T-helper 1 cell (primary cell): ENCODE measurements at regions not wholly inside any gene's neighbourhood (a gene's known extent, or its start where the extent isn't known, plus 50 kb on each side); places are given as distances from the start of the nearest gene placed in this dataset.
"Not testable (repeated sequence)": the region's sequence is repeated elsewhere in the genome, so short reads cannot be mapped to it uniquely, and the experiment has no call there.

Experiments used
- DNase-seq, 5 donors: peaks; one replicate each; pipeline ENCODE4 v3.0.0-alpha.2; 2012 to 2020

DNA sequence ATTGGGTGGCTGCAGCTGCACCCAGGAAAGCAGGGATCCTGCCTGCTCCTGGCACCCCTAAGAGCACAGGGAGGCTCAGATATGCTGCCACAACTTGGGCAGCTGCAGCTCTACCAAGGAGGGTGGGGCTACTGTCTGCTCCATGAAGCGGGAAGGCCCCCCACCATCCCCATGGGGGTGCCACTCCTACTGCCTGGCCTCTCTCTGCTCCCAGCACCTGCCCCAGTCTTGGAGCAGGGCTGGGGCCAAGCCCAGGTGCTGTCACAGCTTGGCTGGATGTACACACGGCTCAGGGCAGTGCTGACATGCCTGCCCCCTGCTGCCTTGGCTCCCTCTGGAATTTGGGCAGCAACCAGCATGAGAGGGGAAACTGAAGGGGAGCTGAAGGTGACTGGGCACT lies 214.7 kb upstream of the PLPPR1 start:
- DNase-seq: no peak

DNA sequence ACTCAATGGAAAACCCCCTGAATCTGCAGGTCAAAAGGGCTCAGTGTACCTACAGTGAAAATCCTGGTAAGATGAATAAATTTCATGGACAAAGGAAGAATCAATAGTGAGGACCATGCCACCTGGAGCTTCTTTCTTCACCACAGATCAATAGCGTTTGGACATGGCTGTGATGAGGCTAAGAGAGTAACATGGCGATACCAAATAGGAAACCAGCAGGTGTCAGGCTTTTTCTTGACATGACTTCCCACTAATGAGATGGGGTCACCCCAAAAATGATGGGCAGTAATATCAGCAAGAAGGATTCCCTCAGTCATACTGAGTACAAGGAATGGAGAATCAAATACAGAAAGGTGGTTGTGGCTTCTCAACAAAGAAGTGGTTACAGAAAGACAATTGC lies 208.5 kb upstream of the PLPPR1 start:
- DNase-seq: no peak

DNA sequence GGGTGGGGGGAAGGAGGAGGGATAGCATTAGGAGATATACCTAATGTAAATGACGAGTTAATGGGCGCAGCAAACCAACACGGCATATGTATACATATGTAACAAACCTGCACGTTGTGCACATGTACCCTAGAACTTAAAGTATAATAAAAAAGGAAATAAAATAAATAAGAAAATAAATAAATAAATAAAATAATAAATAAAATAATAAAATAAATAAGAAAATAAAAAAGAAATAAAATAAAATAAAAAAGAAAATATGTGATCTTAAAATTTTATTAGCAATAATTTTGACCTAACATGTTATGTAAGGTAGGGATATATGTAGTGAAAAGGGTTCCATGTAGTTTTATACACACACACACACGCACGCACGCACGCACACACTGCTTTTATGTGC lies 195.5 kb upstream of the PLPPR1 start:
- DNase-seq: not testable (repeated sequence)

DNA sequence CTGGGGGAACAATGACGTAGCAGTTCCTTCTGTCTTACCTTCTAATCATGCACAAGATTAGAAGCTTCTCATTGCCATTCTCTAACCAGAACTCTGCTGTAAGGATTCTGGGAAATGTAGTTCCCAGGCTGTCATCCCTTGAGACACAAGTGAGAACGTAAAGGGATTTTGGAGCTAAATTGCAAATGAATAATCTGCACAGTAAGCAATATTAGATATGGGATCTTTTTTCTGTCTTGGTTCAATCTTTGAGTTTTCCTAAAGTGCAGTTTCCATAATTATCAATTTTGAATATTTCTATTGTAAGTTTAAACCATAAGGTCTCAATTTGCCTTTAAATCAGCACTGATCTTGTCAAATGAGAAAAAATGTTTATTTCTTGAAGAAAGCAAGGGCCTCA lies 189.7 kb upstream of the PLPPR1 start:
- DNase-seq: no peak

DNA sequence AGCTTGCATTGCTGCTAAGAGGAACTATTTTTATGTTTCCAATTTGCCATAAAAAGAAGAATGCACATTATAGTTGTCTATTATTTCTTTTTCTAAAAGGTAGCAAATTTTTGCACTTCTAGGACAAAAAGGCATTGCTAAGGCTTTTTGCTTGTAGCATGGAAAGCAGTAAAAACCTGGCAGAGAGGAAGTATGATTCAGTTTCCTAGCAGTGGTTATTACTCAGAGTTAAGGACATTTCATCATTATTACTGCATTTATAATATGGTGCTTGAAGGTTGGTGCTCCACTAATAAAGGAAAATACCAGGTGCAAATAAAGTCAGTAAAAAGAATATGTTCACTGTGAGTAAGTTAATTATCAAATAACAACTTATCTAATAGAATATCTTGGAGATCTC lies 179.8 kb upstream of the PLPPR1 start:
- no peak for DNase-seq

DNA sequence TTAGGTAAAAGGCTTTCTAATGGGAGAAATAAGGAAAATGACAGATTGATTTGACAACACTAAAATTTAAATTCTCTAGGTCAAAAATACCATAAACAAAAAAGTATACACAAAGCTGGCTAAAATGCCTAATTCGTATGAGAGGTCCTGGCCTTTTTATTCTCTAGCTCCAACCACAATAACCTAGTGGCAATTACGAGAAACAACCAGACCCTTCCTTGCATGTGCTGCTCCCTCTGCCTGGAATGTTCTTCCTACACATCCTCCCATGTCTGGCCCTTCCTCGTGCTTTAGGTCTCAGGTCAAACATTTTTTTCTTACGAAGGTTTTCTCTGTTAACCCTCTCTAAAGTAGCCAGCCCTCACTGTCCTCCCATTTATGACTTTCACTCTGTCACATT lies 176.4 kb upstream of the PLPPR1 start:
- no peak for DNase-seq

DNA sequence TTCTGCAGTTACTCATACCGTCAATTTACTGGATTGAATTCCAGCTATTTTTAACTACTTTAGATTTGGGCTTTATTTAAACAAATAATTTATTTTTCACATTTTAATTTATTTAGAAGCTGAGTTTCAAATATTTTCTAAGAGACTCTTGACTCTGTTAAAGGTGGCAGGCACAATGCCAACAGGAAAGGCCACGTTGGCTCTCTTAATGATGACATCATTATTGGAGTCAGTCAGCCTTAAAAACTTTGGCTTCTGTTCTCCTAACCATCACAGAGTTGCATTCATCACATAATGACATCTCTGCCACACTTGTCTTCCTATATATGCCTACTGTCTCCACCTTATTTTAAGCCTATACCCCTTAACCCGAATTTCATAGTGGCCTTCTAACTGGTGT lies 172.3 kb upstream of the PLPPR1 start:
- DNase-seq: no peak

DNA sequence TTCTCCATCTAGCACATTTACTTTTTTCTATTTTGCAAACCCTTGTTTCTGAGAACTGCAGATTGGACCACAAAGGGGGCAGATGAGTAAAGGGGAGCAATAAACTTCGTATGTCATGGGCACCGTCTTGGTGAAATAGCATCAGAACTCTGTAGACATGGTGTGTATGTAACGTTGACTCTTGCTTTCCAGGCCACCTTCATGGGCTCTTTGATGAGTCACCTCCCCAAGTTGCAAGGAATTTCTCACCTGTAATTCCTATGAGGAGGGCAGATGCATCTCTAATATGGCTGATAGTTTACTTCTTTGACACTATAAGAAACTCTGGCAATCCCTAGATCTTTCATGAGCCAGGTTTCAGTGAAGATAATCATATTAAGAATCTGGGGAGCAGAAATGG lies 163.4 kb upstream of the PLPPR1 start:
- no peak for DNase-seq

DNA sequence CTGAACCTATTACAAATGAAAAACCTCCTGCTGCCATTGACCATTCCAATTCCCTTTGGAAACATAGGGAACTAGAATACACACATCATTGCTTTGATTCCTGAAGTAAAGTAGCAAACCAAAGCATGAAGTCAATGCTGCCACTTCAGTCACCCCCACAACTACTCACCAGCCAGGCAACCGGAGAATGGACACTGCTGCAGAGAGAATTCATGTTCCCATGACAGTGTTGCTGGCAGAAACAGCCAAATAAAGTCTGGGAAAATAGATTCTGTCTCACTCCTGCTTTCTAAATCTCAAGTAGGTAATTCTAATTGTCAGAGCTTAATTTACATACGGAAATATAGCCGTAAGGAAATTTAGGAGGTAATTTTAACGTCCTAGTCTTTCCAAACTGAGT lies 162.9 kb upstream of the PLPPR1 start:
- DNase-seq: no peak

DNA sequence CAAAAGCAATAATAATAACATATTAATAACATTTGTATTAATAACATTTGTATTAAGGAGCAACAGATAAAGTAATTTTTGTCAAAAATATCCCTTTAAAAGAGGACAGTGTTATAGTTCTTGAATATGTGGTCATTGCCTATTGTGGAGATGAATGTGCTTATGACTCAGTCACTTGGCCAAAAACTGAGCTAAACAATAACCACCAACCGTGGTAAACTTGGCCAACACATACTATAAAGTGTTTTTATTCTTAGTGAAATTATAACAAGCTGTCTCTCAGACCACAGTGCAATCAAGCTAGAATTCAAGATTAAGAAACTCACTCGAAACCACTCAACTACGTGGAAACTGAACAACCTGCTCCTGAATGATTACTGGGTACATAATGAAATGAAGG lies 159.2 kb upstream of the PLPPR1 start:
- DNase-seq: no peak

DNA sequence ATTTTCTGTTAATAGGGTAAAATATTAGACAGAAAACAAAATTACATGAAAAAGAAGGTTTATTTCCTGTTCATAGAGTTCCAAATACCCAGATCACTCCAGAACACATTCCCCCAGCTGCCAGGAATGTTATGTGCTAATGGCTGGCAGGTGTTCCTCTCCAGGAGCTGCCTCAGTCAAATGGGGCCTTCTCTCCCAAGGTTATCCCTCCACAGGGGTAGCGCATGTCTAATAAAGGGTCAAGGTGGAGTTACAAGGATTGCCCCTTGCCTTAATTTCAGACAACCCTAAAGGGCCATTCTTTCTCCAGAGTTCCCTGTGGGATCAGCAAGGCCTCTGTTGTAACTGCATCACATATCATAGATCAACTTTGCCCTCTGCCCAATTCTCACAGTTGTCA lies 148.6 kb upstream of the PLPPR1 start:
- DNase-seq: no peak

DNA sequence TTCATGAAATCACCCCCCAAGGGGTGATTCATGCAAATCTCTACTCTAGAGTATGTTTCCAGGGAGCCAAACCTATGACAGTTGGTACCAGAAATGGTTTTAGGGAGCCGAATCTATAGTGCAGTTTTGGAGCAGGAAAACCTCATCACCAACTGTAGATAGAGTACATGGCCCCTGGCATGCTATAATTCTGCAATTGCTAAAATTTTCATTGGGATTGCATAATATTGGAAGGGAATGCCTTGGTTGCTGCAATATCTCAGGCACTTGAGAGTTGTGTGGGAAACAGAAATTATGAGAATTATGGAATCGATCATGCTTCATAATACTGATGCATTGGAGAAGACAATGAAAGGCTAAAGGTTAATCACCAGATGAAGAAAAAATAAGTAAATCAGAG lies 148.2 kb upstream of the PLPPR1 start:
- no peak for DNase-seq

DNA sequence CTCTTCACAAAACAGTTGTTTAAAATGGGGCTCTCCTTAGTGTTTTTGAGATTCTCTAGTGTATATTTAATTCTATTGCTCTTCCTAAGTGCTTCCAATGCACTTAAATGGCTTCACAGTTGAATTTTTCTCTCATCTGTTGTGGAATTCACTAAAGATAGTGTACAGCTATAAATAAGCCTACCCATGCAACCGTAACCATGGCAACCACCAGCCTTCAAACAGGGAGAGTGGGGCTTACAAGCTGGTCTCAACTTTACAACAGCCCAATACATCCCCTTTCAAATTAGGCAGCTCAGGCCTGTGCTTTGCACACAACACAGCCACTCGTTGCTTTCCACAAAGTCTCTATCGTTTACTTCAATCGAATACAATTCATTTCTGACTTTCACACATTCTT lies 144.0 kb upstream of the PLPPR1 start:
- no peak for DNase-seq

DNA sequence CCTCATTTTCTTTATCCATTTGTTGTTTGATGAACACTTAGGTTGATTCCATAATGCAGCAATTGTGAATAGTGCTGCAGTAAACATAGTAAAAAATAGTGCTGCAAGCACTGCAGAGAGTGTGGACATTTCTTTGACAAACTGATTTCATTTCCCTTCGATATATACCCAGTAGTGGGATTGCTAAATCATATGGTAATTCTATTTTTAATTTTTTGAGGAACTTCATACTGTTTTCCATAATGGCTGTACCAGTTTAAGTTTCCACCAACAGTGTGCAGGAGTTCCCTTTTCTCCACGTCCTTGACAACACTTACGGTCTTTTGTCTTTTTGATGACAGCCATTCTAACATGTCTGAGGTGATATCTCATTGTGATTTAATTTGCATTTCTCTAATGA lies 138.2 kb upstream of the PLPPR1 start:
- DNase-seq: no peak

DNA sequence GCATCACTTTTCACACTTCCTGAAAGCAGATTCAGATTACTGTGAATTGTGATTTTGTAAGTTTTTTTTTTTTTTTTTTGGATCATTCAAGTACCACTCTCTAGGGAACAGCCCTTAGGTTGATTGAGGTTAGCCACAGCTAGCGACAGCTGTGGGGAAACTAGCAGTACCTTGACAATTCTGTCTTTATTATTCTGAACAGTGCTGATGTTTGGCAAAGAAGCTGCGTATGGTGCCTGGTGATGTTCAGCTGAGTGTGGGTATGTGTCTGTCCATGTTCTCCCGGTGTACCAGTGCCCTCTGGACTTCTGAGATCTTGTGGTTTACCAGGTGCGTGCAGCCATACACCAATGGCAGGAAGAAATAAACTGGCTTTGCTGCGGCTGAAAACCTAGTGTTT lies 117.3 kb upstream of the PLPPR1 start:
- no peak for DNase-seq

DNA sequence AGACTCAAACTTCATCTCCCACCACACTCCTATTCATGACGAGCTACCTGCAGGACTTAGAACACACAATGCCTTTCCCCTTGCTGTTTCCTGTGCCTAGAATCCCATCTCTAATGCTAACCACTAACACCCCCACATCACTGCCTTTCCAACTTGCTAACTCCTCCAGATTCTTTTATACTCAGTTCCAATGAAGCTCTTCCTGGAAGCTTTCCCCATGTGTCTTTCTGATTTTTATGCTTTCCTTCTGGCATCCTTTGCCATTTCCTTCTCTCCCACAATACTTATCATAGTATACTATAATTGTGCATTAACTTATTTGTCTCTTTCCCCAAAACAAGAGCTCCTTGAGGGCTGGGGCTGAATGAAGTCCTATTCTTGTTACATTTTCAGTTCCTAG lies 115.3 kb upstream of the PLPPR1 start:
- DNase-seq: no peak

DNA sequence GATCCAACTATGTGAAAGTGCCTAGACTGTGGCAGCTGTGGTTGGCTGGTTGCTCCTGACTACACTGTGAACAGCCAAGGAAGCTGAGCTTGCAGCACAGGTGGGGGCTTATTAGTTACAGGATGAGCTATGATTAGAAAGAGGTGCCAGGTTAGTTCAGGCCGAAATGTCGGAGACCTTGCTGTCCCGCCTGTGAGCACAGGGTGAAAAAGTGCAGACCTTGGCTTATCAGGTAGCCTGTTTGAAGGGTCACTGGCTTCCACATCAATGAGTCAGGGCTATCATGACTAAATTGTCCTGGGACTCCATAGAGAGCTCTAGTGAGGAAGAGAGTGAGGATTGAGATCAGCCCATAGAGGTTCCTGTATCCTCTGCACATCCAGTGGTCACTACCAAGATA lies 114.3 kb upstream of the PLPPR1 start:
- no peak for DNase-seq

DNA sequence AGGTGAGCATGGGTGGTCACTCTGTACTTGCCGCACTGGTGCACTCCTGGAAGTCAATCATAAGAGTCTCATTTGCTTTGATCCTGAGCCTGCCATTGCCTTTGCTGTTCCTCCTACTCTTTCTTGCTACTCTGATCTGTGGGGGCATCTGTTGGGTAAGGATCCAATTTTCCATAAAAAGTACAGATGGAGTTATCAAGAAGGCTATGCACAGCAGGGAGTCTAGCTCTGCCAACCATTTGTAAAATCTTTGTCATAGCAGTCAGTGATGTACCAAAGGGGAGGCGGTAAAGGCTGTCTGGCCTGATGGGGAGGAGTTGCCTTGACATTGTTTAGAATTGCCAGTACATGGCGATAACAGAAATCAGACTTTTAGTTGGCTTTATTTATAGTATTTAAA lies 109.0 kb upstream of the PLPPR1 start:
- DNase-seq: no peak

DNA sequence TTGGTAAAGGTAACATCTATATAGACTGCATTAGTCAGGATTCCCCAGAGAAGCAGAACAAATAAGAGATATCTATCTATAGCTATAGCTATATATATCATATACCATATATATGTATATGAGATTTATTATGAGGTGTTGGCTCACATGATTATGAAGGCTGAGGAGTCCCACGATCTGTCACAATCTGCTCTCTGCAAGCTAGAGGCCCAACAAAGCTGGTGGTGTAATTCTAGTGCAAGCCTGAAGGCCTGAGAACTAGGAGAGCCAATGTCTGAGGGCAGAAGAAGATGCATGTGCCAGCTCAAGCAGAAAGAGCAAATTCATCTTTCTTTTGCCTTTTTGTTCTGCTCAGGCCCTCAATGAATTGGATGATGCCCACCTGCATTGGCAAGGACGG lies 102.2 kb upstream of the PLPPR1 start:
- no peak for DNase-seq

DNA sequence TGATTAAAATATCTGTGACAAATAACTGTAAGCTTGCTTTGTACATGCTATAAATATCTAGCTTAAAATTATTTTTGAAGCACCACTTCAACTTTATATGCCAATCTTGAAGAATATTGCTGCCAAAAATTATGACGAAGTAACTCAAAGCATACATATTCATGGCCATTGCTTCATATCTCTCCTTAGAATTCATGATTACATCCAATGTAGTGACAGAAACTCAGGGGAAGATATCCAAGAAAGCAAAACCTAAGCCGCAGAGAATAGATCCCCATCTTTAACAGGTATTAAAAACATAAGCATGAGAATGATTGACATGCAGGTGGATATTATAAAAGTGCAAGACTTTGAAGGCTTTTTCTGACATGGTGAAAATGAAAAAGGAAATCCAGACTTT lies 100.8 kb upstream of the PLPPR1 start:
- no peak for DNase-seq

DNA sequence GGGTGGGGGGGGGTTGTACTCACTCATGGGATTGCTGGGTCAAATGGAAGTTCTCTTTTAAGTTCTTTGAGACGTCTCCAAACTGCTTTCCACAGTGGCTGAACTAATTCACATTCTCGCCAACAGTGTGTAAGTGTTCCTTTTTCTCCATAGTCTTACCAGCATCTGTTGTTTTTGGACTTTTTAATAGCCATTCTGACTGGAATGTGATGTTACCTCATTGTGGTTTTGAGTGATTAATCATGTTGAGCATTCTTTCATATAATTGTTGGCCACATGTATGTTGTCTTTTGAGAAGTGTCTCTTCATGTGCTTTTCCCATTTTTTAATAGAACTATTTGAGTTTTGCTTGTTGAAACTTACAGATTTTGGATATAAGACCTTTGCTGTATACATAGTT lies 94.9 kb upstream of the PLPPR1 start:
- DNase-seq: no peak

DNA sequence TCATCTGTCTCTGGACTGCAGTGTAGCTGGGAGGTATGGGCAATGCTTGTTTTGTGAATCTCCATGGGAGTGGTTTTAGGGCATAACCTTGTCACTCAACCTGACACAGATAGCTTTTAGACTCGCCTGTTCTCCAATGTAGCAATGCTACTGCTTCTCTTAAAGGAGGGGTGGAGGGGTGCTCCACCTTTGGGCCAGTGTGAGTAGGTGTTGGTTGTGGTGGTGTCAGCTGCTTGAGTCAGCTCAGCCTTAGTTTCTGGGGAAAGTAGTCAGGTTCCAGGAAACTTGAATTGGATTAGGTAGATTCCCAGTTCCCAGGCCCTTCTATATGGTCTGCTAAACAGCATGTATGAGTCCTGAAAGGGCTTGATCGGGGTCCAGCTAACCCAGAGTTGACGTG lies 91.1 kb upstream of the PLPPR1 start:
- DNase-seq: no peak

DNA sequence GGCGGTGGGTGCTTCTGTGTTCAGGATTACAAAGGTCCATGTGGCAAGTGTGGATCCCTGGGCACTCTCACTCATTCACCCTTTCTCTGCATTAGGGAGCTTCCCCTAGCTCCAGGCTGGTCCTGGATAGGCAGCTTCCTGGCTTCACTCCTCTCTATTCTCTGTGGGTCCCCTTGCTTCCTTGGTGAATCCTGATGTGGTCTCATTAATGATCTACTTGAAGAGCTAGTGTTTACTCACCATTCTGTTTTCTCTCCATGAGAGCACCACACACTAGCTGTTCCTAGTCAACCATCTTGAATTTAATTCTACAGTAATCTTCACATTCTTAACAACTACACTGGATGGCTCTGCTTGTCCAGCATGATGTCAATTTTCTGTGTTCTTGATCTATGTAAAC lies 90.0 kb upstream of the PLPPR1 start:
- no peak for DNase-seq

DNA sequence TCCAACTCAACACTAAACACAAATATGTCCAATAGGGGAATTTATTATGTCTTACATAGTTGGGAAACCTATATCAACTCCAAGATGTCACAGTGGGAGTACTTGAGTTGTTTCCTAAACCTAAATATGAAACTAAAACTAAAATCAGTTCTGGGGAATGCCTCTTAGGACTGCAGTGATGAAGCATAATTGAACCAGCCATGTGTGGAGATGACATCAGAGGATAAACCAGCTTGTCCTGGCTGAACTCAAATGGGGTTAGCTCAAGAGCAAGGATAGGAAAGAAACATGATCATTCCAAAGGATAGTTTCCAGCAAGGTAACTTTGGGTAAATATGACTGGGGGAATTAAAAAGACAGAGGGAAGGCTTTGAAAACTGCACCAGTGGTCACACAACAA lies 88.9 kb upstream of the PLPPR1 start:
- no peak for DNase-seq

DNA sequence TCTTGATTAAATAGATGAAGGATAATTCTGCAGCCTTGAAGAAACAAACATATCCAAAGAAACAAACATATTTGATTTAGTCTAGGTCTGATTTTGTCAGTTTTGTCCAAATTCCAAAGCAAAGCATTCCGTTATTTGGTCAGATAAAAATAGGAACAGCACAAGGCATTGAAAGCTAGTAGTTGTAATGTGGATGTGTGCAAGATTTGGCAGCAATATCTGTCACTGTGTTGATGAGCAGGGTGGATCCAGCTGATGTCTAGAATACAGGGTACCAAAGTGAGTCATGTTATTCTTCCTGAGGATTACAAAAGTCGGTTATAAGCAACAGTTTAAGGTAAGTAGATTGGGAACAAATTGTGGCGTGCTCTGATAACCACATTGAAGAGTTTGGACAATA lies 69.3 kb upstream of the PLPPR1 start:
- no peak for DNase-seq
